Thyroid gland (tissue), 4 donors: ENCODE measurements at regions not wholly inside any gene's neighbourhood (a gene's known extent, or its start where the extent isn't known, plus 50 kb on each side); places are given as distances from the start of the nearest gene placed in this dataset.

Source experiments
- DNase-seq, 2 donors: peaks; one replicate each; pipeline ENCODE4 v3.0.0-alpha.2; 2019
- H3K27ac ChIP-seq, 3 donors: fragments of 200-600 bp; sonication (generic); 1 replicate in 2 of 3; 2 replicates in 1 of 3; pipeline ENCODE4 v1.5.1; 2016 to 2019; ENCODE audit warnings: mild to moderate bottlenecking in 1 of 3, moderate library complexity in 1 of 3
- H3K27me3 ChIP-seq: fragments of 200-600 bp; sonication (generic); one replicate; pipeline ENCODE4 v1.5.1; 2019
- H3K36me3 ChIP-seq, 2 donors: fragments of 200-600 bp; sonication (generic); one replicate each; pipeline ENCODE4 v1.5.1; 2016 to 2019
- H3K4me1 ChIP-seq, 2 donors: fragments of 200-600 bp; sonication (generic); one replicate each; pipeline ENCODE4 v1.5.1; 2017 to 2019
- H3K4me3 ChIP-seq, 3 donors: fragments of 200-600 bp; sonication (generic); replicated peaks in 1 of 3; 1 replicate in 2 of 3; 2 replicates in 1 of 3; pipeline ENCODE4 v1.5.1; 2016; ENCODE audit warnings: mild to moderate bottlenecking in 1 of 3
- H3K9me3 ChIP-seq: fragments of 200-600 bp; sonication (generic); one replicate; pipeline ENCODE4 v1.5.1; 2017
- CTCF ChIP-seq, 6 experiments: fragments of 200-600 bp in 3 of 6; fragments of 450-650 bp in 3 of 6; sonication (generic) in 3 of 6; IDR thresholded peaks; one replicate each; pipeline ENCODE4 v1.5.1; 2016 to 2019; ENCODE audit warnings: antibody characterized with exemption in 6 of 6, mild to moderate bottlenecking in 2 of 6, inconsistent platforms in 1 of 6, moderate library complexity in 1 of 6
- POLR2A ChIP-seq, 2 donors: fragments of 450-650 bp; IDR thresholded peaks; one replicate each; pipeline ENCODE4 v1.6.1; 2017; ENCODE audit warnings: antibody characterized with exemption in 2 of 2, mild to moderate bottlenecking in 2 of 2, moderate library complexity in 1 of 2
- WGBS, 2 donors: methylation state at CpG; one replicate each; pipeline ENCODE4 v1.1.5; 2017; 5-methylcytosine and 5-hydroxymethylcytosine counted together
- intact Hi-C: fragments of 100-400 bp; cut with DNase I; formaldehyde crosslinking; loops from one replicate; pipeline ENCODE4 v1.15.1; 2023

DNA sequence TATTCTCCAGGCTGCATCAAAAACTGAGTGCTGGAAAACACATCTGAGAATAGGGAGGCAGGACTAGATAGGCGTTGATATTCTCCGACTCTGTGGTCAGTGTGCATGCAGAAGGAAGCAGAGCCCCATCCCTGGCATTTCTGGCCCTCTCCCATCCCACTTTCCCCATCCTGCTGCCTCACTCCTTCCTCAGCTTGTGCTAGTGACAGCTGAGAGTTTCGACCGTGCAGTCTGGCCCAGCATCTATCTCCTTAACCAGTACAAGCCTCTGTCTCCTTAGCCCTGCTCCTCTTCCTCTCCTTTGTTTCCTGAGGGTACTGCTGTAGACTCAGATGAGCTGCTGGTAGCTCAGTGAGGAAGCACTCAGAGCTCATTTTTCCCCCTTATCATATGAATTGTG lies 163.2 kb downstream of the SUCLA2 start:
- DNase-seq, result no peak
- intact Hi-C loops, result no loop called here
- WGBS, 2 donors, result 80 to 82% methylated on average over 4 of the region's 4 CpGs
- H3K27me3 ChIP-seq, result no peaks in the 10 kb centered on the region
- no peaks in the 10 kb centered on the region for H3K9me3 ChIP-seq
- TF ChIP-seq POLR2A (IDR thresholded peaks at IDR 0.05), result no peak
- TF ChIP-seq CTCF (IDR thresholded peaks at IDR 0.05), result no peak
- no peaks in the 10 kb centered on the region for H3K4me1 ChIP-seq
- no peak overlapping the region for H3K27ac ChIP-seq
- H3K4me3 ChIP-seq, result no peak overlapping the region
- H3K36me3 ChIP-seq, result no peaks in the 10 kb centered on the region

DNA sequence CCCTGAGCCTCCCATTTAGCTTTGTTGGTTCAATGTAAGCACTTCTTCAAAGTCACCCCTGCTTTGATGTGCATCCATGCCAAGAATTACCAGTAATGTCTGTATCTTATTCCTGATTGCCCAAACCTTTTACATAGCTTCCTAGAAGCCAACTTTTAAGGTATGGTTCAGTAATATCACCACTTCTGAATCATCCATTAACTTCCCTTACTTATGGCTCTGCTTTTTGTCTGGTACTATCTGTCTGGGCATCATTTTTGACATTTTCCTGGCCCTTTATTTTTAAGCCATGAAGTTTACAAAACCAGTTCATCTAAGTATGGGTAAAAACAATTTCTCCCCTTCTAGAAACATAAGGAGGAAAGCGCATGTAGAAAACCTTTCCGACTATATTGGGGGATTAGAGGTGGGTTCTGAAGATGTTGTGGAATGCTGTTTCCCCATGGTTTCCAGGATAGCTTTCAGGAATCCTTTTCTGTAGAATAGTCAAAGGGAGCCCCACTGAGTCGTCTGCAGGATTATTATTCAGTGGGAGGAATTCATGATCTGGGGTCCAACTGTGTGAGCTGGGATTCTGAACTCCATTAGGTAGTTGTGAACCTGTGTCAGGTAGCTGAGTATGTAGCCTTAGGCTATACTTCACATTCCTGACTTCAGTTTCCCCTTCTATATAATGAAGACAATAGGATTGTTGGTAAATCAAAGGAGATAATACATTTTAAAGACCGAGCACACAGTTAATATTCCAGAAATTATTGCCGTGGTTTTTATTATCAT lies 163.8 kb downstream of the SUCLA2 start:
- Histone ChIP-seq H3K4me1 (no peaks in the 10 kb centered on the region), H3K27ac (no peak overlapping the region), H3K36me3 (no peaks in the 10 kb centered on the region), H3K27me3 (no peaks in the 10 kb centered on the region), H3K9me3 (no peaks in the 10 kb centered on the region), H3K4me3 (no peak overlapping the region)
- intact Hi-C loops, result no loop called here
- no peak for DNase-seq
- TF ChIP-seq CTCF (IDR thresholded peaks at IDR 0.05) (no peak), POLR2A (IDR thresholded peaks at IDR 0.05) (no peak)
- WGBS, 2 donors, result 89 to 90% methylated on average over 5 of the region's 5 CpGs

GRCh38 chr13:47835470-47836228 lies 165.4 kb downstream of the SUCLA2 start:
- H3K4me3 ChIP-seq, result no peak overlapping the region
- intact Hi-C loops, result no loop called here
- H3K27me3 ChIP-seq, result no peaks in the 10 kb centered on the region
- no peaks in the 10 kb centered on the region for H3K36me3 ChIP-seq
- H3K27ac ChIP-seq, result no peak overlapping the region
- no peak for DNase-seq
- no peaks in the 10 kb centered on the region for H3K4me1 ChIP-seq
- no peak for TF ChIP-seq POLR2A (IDR thresholded peaks at IDR 0.05)
- TF ChIP-seq CTCF (IDR thresholded peaks at IDR 0.05), result no peak
- 78 to 83% methylated on average over 8 of the region's 8 CpGs for WGBS, 2 donors
- no peaks in the 10 kb centered on the region for H3K9me3 ChIP-seq

GRCh38 chr13:47832458-47832972 lies 168.6 kb downstream of the SUCLA2 start:
- Histone ChIP-seq H3K9me3 (no peaks in the 10 kb centered on the region), H3K4me3 (no peak overlapping the region), H3K36me3 (no peaks in the 10 kb centered on the region), H3K4me1 (no peaks in the 10 kb centered on the region), H3K27ac (no peak overlapping the region), H3K27me3 (no peaks in the 10 kb centered on the region)
- 12 to 43% methylated on average over 1 of the region's 1 CpG for WGBS, 2 donors
- no peak for TF ChIP-seq CTCF (IDR thresholded peaks at IDR 0.05)
- no peak for TF ChIP-seq POLR2A (IDR thresholded peaks at IDR 0.05)
- DNase-seq, result no peak
- intact Hi-C loops, result no loop called here

DNA sequence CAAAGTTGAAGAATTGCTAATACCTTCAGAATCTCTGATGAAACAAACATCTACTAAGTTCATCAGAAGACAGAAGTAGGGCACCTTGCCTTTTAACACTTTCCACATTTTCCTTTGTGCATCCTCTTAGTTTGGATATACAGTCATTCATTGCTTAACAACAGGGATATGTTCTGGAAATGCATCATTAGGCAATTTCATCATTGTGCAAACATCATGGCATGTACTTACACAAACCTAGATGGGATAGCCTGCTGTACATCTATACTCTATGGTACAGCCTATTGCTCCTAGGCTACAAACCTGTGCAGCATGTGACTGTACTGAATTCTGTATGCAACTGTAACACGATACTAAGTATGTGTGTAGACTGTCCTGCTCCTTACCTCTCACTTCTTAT lies 169.8 kb downstream of the SUCLA2 start:
- H3K27me3 ChIP-seq, result no peaks in the 10 kb centered on the region
- H3K9me3 ChIP-seq, result no peaks in the 10 kb centered on the region
- TF ChIP-seq CTCF (IDR thresholded peaks at IDR 0.05), result no peak
- TF ChIP-seq POLR2A (IDR thresholded peaks at IDR 0.05), result no peak
- WGBS, 2 donors, result 67 to 80% methylated on average over 1 of the region's 1 CpG
- no peak for DNase-seq
- no peak overlapping the region for H3K27ac ChIP-seq
- H3K4me1 ChIP-seq, result no peaks in the 10 kb centered on the region
- intact Hi-C loops, result no loop called here
- no peaks in the 10 kb centered on the region for H3K36me3 ChIP-seq
- no peak overlapping the region for H3K4me3 ChIP-seq
